Embryonic facial prominence (tissue), 1 donor: ENCODE measurements at regions not wholly inside any gene's neighbourhood (a gene's known extent, or its start where the extent isn't known, plus 50 kb on each side); places are given as distances from the start of the nearest gene placed in this dataset.

Experiments used
- DNase-seq: peaks from one replicate; pipeline ENCODE4 v3.0.0-alpha.2; 2016; ENCODE audit errors: extremely low spot score

GRCh38 chr1:204736836-204737235 lies 51.3 kb upstream of the LRRN2 start:
- DNase-seq: no peak

GRCh38 chr1:204738506-204738905 lies 53.0 kb upstream of the LRRN2 start:
- DNase-seq: no peak

GRCh38 chr1:204740354-204740753 lies 54.8 kb upstream of the LRRN2 start:
- DNase-seq: no peak

- no peak for DNase-seq
These were observed 55.9 kb upstream of the LRRN2 start for GRCh38 chr1:204741440-204741839.

- DNase-seq: no peak
These were observed 57.2 kb upstream of the LRRN2 start for GRCh38 chr1:204742676-204743251.

GRCh38 chr1:204744107-204744779 lies 58.7 kb upstream of the LRRN2 start:
- no peak for DNase-seq

- no peak for DNase-seq
These were observed 61.4 kb upstream of the LRRN2 start for GRCh38 chr1:204746838-204747442.

- no peak for DNase-seq
These were observed 65.9 kb upstream of the LRRN2 start for GRCh38 chr1:204751480-204751879.

- no peak for DNase-seq
These were observed 66.5 kb upstream of the LRRN2 start for GRCh38 chr1:204751883-204752687.

- DNase-seq: no peak
These were observed 67.1 kb upstream of the LRRN2 start for GRCh38 chr1:204752688-204753040.

- DNase-seq: no peak
These were observed 69.3 kb upstream of the LRRN2 start for GRCh38 chr1:204754821-204755220.

GRCh38 chr1:204756349-204756748 lies 70.8 kb upstream of the LRRN2 start:
- no peak for DNase-seq

GRCh38 chr1:204756811-204757210 lies 71.3 kb upstream of the LRRN2 start:
- DNase-seq: no peak

- no peak for DNase-seq
These were observed 73.1 kb upstream of the LRRN2 start for GRCh38 chr1:204758601-204759000.

- no peak for DNase-seq
These were observed 74.8 kb upstream of the LRRN2 start for GRCh38 chr1:204760350-204760749.

GRCh38 chr1:204760757-204761156 lies 75.2 kb upstream of the LRRN2 start:
- no peak for DNase-seq

- DNase-seq: no peak
These were observed 78.4 kb upstream of the LRRN2 start for GRCh38 chr1:204763773-204764427.

GRCh38 chr1:204769997-204770396 lies 84.5 kb upstream of the LRRN2 start:
- no peak for DNase-seq

GRCh38 chr1:204771358-204771757 lies 85.8 kb upstream of the LRRN2 start:
- DNase-seq: no peak

GRCh38 chr1:204773246-204773645 lies 87.7 kb upstream of the LRRN2 start:
- no peak for DNase-seq

GRCh38 chr1:204775546-204775945 lies 90.0 kb upstream of the LRRN2 start:
- DNase-seq: no peak

- no peak for DNase-seq
These were observed 92.1 kb upstream of the LRRN2 start for GRCh38 chr1:204777591-204777990.
